Upper lobe of right lung (tissue), 1 donor: ENCODE measurements at regions not wholly inside any gene's neighbourhood (a gene's known extent, or its start where the extent isn't known, plus 50 kb on each side); places are given as distances from the start of the nearest gene placed in this dataset.

ENCODE experiments used
- ATAC-seq: fragments of 200-7000 bp; cut with Tn5 transposase; one replicate; pipeline ENCODE4 v1.9.1; 2020; ENCODE audit warnings: mild to moderate bottlenecking, moderate library complexity
- DNase-seq: peaks from one replicate; pipeline ENCODE4 v3.0.0-alpha.2; 2020
- H3K27ac ChIP-seq: fragments of 200-600 bp; one replicate; pipeline ENCODE4 v1.8.0; 2022
- H3K27me3 ChIP-seq: fragments of 200-600 bp; one replicate; pipeline ENCODE4 v1.8.0; 2022; ENCODE audit warnings: mild to moderate bottlenecking
- H3K36me3 ChIP-seq: fragments of 200-600 bp; one replicate; pipeline ENCODE4 v1.8.0; 2022
- H3K4me1 ChIP-seq: fragments of 200-600 bp; one replicate; pipeline ENCODE4 v1.8.0; 2022
- H3K4me3 ChIP-seq: fragments of 200-600 bp; one replicate; pipeline ENCODE4 v1.8.0; 2022; ENCODE audit warnings: mild to moderate bottlenecking
- H3K9me3 ChIP-seq: fragments of 200-600 bp; one replicate; pipeline ENCODE4 v1.8.0; 2022
- intact Hi-C: fragments of 100-400 bp; cut with DNase I; formaldehyde crosslinking; loops from one replicate; pipeline ENCODE4 v1.11.0; 2022
- TF ChIP-seq, protein P1 (sequence below): fragments of 200-600 bp; IDR thresholded peaks from one replicate; pipeline ENCODE4 v1.8.0; 2022; ENCODE audit warnings: antibody characterized with exemption
- donor health status: DM: no; HTN: yes; CAD: no; lungs with severe emphysema.

DNA sequence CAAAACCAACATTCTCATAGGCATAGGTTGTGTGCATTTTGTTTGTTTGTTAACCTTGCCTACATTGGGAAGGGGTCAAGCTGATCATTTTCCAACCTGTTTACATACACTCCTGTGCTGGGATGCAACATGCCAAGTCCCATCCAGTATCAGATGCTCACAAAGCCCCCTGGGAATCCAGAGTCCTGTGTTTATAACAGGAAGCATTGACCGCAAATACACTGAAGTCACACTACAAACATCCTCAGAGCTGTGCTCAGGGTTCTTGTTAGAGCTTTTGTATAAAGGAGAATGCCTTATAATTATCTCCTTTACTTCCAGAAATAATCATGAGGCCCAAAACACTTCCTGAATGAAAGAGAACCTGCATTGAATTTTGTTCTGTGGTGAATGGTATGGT lies 488.7 kb upstream of the TCF4 start:
- H3K36me3 ChIP-seq: no peaks in the 10 kb centered on the region
- no peak overlapping the region for H3K27ac ChIP-seq
- no peaks in the 10 kb centered on the region for H3K9me3 ChIP-seq
- TF ChIP-seq, protein P1, sequence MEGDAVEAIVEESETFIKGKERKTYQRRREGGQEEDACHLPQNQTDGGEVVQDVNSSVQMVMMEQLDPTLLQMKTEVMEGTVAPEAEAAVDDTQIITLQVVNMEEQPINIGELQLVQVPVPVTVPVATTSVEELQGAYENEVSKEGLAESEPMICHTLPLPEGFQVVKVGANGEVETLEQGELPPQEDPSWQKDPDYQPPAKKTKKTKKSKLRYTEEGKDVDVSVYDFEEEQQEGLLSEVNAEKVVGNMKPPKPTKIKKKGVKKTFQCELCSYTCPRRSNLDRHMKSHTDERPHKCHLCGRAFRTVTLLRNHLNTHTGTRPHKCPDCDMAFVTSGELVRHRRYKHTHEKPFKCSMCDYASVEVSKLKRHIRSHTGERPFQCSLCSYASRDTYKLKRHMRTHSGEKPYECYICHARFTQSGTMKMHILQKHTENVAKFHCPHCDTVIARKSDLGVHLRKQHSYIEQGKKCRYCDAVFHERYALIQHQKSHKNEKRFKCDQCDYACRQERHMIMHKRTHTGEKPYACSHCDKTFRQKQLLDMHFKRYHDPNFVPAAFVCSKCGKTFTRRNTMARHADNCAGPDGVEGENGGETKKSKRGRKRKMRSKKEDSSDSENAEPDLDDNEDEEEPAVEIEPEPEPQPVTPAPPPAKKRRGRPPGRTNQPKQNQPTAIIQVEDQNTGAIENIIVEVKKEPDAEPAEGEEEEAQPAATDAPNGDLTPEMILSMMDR: no peak
- H3K27me3 ChIP-seq: no peaks in the 10 kb centered on the region
- no peak for ATAC-seq
- DNase-seq: no peak
- H3K4me1 ChIP-seq: no peaks in the 10 kb centered on the region
- no peak overlapping the region for H3K4me3 ChIP-seq
- intact Hi-C loops: no loop called here

DNA sequence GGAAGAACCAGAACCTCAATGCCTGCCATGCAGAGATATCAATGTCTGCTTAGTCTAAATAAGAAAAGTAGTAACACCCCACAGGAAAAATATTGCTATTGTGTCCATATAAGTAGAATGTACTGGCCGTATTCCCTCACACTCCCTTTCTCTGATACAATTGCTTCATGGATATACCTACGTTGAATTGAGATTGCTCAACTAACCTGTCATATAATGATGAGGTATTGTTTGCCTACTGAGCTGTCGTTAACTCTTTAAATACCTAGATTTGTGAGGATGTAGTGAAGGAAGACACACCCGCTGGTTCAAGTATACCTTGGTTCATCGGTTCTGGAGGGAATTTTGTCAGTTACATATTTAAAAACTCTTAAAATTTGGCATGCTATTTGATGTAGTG lies 480.7 kb upstream of the TCF4 start:
- Histone ChIP-seq H3K4me1 (no peaks in the 10 kb centered on the region), H3K9me3 (no peaks in the 10 kb centered on the region), H3K36me3 (no peaks in the 10 kb centered on the region), H3K4me3 (no peak overlapping the region), H3K27ac (no peak overlapping the region), H3K27me3 (no peaks in the 10 kb centered on the region)
- no peak for DNase-seq
- TF ChIP-seq, protein P1: no peak
- intact Hi-C loops: no loop called here
- no peak for ATAC-seq

DNA sequence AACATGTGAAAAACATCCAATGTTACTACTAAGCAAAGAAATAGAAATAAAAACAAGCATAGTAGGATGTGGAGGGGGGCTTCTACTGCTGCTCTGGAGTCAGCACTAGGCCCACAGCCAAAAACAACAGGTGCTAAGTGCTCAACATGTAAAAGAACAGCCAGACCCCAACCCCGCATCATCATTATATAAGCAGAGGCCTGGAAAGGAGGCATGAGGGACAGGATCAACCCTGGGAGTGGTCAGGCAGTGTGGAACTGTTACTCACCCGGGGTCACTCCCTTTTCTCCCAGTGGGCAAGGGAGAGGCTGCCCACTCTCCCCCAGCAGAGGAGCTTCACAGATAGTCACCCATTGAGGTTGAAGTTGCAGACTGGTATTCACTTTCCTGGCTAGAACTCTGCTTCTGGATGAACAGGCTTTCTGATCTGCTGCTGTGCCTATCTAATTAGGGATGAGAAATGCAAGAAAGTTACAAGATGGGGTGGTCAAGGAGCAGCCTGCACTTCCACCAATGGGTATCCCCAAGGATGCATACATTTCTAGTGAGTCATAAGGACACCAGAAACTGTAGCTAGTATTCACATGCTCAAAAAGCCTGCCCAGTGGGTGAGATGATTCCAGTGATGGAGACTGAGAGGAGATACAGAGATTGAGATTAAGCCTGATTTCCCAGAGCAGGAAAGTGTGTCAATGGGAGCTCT lies 480.1 kb upstream of the TCF4 start:
- Histone ChIP-seq H3K27me3 (no peaks in the 10 kb centered on the region), H3K4me3 (no peak overlapping the region), H3K36me3 (no peaks in the 10 kb centered on the region), H3K9me3 (no peaks in the 10 kb centered on the region), H3K27ac (no peak overlapping the region), H3K4me1 (no peaks in the 10 kb centered on the region)
- intact Hi-C loops: no loop called here
- TF ChIP-seq, protein P1: no peak
- no peak for ATAC-seq
- DNase-seq: no peak

DNA sequence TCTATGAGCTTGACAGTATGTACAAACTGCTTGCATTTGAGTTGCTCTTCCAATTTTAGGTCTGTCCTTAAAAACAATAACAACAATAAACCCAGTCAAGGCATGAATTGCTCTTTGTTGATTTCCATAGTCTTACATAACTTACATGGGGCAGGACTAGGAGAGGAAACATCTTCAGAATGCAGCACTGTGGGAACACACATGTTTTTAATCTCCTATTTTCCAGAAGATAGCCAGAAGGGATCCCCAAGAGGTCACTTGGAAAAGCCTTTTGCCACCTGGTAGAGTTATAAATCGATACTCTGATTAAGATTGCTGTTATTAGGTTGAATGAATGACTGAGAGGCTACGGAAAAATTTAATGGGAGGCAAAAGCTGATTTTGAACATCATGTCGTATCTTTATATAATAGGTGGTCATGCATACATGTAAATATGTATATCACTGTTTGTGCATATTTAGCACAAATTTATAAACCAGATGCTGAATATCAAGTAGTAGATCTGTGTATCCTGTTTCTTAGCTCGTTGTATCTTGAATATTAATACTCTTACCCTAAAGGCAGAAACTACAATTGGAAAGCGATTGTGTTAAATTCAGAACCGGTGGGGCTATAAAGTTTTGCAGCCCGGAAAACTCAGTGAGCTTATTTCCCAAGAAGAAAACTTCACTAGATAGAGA lies 479.4 kb upstream of the TCF4 start:
- no peak for DNase-seq

DNA sequence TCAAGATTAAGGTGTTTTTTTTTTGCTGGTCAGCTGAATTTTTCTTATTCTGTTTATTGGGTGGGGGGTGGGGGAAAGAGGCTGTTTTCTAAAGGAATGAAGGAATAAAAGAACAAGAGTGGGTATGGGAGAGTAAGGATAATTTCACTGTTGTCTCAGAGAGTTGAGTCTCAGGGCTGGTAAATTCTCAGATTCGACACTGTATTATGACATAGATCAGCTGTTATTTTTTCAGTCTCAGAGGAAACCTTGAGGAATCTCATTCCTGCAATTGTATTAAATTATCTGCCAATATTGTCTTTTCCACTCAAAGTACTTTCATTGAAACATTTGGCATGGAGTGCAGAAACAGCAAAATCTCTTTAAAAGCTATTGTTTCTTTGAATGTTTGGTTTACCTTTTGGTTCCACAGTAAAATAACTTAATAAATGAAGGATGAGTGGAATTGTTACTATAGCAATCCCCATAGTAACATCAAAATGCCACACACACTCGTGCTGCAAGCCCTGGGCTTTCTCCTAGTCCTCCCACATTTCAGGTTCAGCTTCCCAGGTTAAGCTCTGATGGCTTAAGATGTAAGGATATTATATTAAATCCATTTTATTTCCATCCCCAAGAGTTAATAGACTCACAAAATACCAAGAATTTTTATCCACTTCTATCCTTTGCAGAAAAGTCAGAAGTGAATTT lies 478.7 kb upstream of the TCF4 start:
- TF ChIP-seq, protein P1: no peak
- Histone ChIP-seq H3K4me1 (no peaks in the 10 kb centered on the region), H3K9me3 (no peaks in the 10 kb centered on the region), H3K36me3 (no peaks in the 10 kb centered on the region), H3K27me3 (no peaks in the 10 kb centered on the region), H3K4me3 (no peak overlapping the region), H3K27ac (no peak overlapping the region)
- no peak for DNase-seq
- intact Hi-C loops: no loop called here
- ATAC-seq: no peak

More for the DNA sequence above, 479.4 kb upstream of the TCF4 start:
- Histone ChIP-seq H3K27ac (no peak overlapping the region), H3K4me3 (no peak overlapping the region), H3K27me3 (no peaks in the 10 kb centered on the region), H3K9me3 (no peaks in the 10 kb centered on the region), H3K36me3 (no peaks in the 10 kb centered on the region), H3K4me1 (no peaks in the 10 kb centered on the region)
- no peak for ATAC-seq
- TF ChIP-seq, protein P1: no peak
- intact Hi-C loops: no loop called here
